Adrenal gland (tissue), 5 donors: ENCODE measurements at regions not wholly inside any gene's neighbourhood (a gene's known extent, or its start where the extent isn't known, plus 50 kb on each side); places are given as distances from the start of the nearest gene placed in this dataset.

Experiments used
- POLR2A ChIP-seq, 2 donors: fragments of 450-650 bp; IDR thresholded peaks; one replicate each; pipeline ENCODE4 v1.6.1; 2017; ENCODE audit warnings: antibody characterized with exemption in 2 of 2, mild to moderate bottlenecking in 2 of 2, moderate library complexity in 1 of 2
- TF ChIP-seq, protein P1 (sequence below), 6 experiments: fragments of 450-650 bp in 4 of 6; fragments of 200-600 bp in 2 of 6; sonication (generic) in 1 of 6; IDR thresholded peaks; 1 replicate in 5 of 6; 2 replicates in 1 of 6; pipeline versions ENCODE4 v1.5.1 to v1.8.0; 2016 to 2021; ENCODE audit warnings: antibody characterized with exemption in 6 of 6, mild to moderate bottlenecking in 2 of 6, moderate library complexity in 1 of 6
- donor health status: DM: no; HTN: no; CAD: no.

DNA sequence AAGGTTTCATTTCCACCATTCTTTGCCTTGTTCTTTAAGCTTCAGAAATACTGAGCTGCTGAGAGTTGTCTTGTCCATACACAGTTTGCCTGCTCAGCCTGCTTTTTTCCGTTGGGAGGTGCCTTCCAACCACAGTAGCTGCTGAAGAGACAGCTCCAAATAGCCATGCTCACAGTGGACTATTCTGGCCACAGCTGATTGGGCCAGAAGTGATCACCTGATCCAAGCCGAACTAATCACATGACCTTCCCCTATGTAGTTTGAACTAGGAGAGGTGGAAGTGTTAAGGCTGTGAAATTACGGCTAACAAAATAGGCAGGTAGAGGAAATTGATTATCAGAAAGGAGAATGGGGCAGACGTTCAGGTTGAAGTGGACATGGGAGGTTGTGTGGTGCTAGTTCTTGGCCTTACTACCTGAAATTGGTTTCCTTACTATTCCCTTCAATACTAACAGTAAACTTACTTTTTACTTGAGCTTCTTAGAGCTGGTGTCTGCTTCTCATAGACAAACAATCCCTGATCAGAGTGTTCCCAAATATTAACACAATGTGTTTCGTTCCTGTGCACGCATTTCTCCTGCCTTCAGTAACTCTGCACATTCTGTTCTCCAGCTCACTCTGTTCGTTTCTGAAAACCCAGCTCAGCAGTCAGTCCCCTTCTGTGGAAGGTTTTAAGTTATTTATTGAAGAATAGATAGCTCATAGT is 136.1 kb downstream of the RWDD3 start:
- TF ChIP-seq, protein P1, sequence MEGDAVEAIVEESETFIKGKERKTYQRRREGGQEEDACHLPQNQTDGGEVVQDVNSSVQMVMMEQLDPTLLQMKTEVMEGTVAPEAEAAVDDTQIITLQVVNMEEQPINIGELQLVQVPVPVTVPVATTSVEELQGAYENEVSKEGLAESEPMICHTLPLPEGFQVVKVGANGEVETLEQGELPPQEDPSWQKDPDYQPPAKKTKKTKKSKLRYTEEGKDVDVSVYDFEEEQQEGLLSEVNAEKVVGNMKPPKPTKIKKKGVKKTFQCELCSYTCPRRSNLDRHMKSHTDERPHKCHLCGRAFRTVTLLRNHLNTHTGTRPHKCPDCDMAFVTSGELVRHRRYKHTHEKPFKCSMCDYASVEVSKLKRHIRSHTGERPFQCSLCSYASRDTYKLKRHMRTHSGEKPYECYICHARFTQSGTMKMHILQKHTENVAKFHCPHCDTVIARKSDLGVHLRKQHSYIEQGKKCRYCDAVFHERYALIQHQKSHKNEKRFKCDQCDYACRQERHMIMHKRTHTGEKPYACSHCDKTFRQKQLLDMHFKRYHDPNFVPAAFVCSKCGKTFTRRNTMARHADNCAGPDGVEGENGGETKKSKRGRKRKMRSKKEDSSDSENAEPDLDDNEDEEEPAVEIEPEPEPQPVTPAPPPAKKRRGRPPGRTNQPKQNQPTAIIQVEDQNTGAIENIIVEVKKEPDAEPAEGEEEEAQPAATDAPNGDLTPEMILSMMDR (IDR thresholded peaks at IDR 0.05) = no peak
- no peak for TF ChIP-seq POLR2A (IDR thresholded peaks at IDR 0.05)
